Spleen (tissue), 7 donors: ENCODE measurements at regions not wholly inside any gene's neighbourhood (a gene's known extent, or its start where the extent isn't known, plus 50 kb on each side); places are given as distances from the start of the nearest gene placed in this dataset.

Experiments
- POLR2A ChIP-seq, 3 donors: fragments of 450-650 bp; IDR thresholded peaks; one replicate each; pipeline ENCODE4 v1.5.1; 2017; ENCODE audit warnings: antibody characterized with exemption in 3 of 3, mild to moderate bottlenecking in 1 of 3
- POLR2AphosphoS5 ChIP-seq, 3 donors: sonication (generic); formaldehyde crosslinking; IDR thresholded peaks; one replicate each; pipeline ENCODE4 v1.5.1; 2017; ENCODE audit warnings: antibody characterized with exemption in 3 of 3
- TF ChIP-seq, protein P1 (sequence below), 11 experiments: fragments of 200-600 bp in 7 of 11; fragments of 450-650 bp in 4 of 11; sonication (generic) in 4 of 11; IDR thresholded peaks in 8 of 11; conservative IDR thresholded peaks in 3 of 11; 1 replicate in 7 of 11; 2 replicates in 4 of 11; pipeline versions ENCODE4 v1.4.0 to v1.8.0; 2016 to 2021; ENCODE audit warnings: antibody characterized with exemption in 11 of 11, inconsistent platforms in 4 of 11, mild to moderate bottlenecking in 1 of 11
- donor health status: DM: no; HTN: no; CAD: no; lungs with moderate emphysema.
- donor health status: DM: no; HTN: no; CAD: no.
- donor health status: DM: no; HTN: no; CAD: no.

DNA sequence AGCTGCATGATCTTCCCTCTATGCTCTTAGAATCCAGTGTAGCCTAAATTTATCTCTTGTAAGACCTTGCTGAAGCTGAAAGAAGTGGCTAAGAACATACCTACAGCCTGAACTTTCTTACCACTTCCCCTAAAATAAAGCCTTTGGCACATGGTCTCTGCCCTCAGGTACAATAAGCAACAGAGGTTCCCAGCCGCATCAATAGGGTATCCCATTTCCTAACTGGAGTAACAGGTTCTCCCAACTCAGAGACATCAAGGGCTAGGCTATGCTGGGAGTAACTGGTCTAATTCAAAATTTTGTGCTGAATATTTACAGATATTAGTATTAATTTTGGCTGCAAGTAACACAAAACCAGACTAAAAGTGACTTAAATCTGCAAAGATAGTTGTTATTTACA is 335.8 kb upstream of the TRPC7 start:
- TF ChIP-seq POLR2AphosphoS5 (IDR thresholded peaks at IDR 0.05): no peak
- TF ChIP-seq POLR2A (IDR thresholded peaks at IDR 0.05): no peak
- TF ChIP-seq, protein P1, sequence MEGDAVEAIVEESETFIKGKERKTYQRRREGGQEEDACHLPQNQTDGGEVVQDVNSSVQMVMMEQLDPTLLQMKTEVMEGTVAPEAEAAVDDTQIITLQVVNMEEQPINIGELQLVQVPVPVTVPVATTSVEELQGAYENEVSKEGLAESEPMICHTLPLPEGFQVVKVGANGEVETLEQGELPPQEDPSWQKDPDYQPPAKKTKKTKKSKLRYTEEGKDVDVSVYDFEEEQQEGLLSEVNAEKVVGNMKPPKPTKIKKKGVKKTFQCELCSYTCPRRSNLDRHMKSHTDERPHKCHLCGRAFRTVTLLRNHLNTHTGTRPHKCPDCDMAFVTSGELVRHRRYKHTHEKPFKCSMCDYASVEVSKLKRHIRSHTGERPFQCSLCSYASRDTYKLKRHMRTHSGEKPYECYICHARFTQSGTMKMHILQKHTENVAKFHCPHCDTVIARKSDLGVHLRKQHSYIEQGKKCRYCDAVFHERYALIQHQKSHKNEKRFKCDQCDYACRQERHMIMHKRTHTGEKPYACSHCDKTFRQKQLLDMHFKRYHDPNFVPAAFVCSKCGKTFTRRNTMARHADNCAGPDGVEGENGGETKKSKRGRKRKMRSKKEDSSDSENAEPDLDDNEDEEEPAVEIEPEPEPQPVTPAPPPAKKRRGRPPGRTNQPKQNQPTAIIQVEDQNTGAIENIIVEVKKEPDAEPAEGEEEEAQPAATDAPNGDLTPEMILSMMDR (IDR thresholded peaks at IDR 0.05 in 8 of 11, conservative IDR thresholded peaks at IDR 0.05 in 3 of 11): no peak
